T follicular helper cell (primary cell): ENCODE measurements at regions not wholly inside any gene's neighbourhood (a gene's known extent, or its start where the extent isn't known, plus 50 kb on each side); places are given as distances from the start of the nearest gene placed in this dataset.

Source experiments
- DNase-seq: peaks from one replicate; pipeline ENCODE4 v3.0.0-alpha.2; 2020; ENCODE audit warnings: low read depth

- no peak for DNase-seq
Observed at GRCh38 chr14:76551906-76552305, 176.0 kb downstream of the ESRRB start.

DNA sequence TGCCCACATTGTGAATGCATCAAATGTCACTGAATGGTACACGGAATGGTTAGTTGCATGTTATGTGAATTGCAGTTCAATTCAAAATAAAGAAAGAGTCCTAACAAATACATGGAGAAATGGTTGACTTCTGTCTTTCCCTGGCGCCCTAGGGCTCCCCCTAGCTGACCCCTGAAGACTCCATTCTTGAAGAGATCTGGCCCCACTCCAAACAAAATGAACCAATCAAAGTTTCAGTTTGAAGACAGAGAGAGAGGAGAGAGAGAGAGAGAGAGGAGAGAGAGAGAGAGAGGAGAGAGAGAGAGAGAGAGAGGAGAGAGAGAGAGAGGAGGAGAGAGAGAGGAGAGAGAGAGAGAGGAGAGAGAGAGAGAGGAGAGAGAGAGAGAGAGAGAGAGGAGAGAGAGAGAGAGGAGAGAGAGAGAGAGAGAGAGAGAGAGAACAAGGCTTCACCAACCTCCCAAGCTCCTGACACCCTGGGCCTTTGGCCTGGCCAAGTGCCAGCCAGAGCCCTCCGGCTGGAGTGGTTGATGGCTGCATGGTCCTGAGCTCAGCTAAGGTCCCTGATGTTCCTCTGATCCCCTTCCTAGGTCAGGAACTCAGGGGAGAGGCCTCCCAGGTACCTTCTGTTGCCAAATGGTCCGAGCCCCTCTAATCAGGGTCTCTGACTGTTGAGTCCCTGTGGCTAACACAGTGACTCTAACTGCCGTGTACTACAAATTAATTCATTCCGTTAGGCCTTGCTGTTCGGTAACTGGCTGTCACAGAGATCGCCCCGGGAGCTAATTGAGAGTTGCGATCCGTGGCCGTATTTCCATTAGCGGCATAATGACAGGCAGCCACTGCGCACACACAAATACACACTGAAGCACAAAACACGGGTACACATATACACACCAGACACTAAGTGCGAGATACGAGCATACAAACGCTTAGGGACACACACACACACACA is 188.8 kb downstream of the ESRRB start:
- DNase-seq, result no peak

- no peak for DNase-seq
Observed at GRCh38 chr14:76566439-76566838, 190.5 kb downstream of the ESRRB start.

GRCh38 chr14:76574416-76575095 is 186.7 kb upstream of the VASH1 start:
- DNase-seq, result no peak

GRCh38 chr14:76575108-76575507 is 186.2 kb upstream of the VASH1 start:
- no peak for DNase-seq

DNA sequence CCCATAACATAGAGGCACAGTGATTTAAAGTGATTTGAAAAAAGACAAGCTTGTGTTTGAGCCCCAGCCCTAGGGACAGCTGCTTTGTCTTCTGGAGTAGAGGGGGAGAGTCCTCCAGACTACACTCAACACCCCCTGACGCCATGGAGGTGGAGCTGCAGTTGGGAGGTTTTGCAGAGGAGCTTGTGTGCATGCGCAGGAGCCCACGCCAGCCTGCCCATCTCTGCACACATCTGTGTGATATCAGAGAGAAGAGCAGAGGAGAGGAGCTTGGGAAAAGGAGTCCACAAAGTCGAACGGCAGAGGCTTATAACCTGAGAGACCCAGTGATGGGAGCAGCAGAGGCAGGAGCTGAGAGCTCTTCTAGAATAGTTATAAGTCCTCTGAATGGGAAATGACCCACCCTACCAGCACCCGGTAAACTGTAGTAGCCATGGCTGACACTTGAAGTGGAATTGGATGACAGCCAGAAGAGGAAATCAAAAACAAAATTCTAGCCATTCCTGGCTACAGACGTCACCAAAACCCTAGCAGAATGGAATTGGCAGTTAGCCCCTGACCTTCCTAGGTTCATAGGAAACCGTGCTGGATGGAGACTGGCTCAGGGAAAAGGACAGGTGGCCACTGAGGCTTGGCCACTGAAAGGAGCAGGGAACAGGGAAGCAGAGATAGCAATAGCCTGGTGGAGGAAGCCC is 185.1 kb upstream of the VASH1 start:
- no peak for DNase-seq

DNA sequence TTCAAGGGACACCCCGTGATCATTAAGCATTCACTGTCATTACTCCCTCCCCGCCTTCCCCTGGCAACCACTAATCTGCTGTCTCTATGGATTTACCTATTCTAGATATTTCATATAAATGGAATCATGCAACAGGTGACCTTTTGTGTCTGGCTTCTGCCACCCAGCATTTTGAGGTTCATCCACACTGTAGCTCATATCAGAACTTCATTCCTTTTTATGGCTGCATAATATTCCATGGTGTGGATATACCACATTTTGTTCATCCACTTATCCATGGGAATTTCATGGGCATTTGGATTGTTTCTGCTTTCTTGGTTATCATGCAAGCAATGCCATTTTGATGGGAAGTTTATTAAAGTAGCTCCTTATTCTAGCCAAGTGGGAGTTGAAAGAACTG is 184.2 kb upstream of the VASH1 start:
- no peak for DNase-seq

- no peak for DNase-seq
Observed at GRCh38 chr14:76577837-76578236, 183.4 kb upstream of the VASH1 start.

- no peak for DNase-seq
Observed at GRCh38 chr14:76580399-76580798, 180.9 kb upstream of the VASH1 start.

GRCh38 chr14:76580967-76581366 is 180.3 kb upstream of the VASH1 start:
- no peak for DNase-seq

DNA sequence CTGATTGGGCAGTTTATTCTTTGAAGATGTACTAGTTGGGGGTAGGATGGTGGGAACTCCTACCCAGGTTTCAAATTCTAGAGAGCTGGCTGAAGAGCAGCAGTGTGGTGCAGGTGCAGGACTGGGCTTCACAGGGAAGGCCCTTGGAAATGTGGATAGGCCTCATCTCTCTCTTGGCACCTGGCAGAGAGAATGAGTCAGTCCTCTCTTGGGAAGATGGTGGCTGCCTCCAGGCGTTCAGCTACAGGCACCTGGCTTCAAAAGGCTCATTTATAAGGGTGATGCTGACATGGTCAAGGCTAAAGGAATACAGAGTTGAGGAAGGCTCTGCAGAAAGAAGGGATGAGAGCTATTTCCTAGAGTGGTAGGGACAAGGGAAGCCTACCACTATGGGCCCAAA is 179.7 kb upstream of the VASH1 start:
- DNase-seq, result no peak

- no peak for DNase-seq
Observed at GRCh38 chr14:76582447-76582846, 178.8 kb upstream of the VASH1 start.

- DNase-seq, result no peak
Observed at GRCh38 chr14:76583174-76583573, 178.1 kb upstream of the VASH1 start.

- DNase-seq, result no peak
Observed at GRCh38 chr14:76583805-76584204, 177.5 kb upstream of the VASH1 start.

GRCh38 chr14:76584271-76584702 is 177.0 kb upstream of the VASH1 start:
- DNase-seq, result no peak

- DNase-seq, result no peak
Observed at GRCh38 chr14:76585616-76586015, 175.7 kb upstream of the VASH1 start.

- no peak for DNase-seq
Observed at GRCh38 chr14:76589246-76589645, 172.0 kb upstream of the VASH1 start.

- no peak for DNase-seq
Observed at GRCh38 chr14:76591266-76591665, 170.0 kb upstream of the VASH1 start.

- DNase-seq, result no peak
Observed at GRCh38 chr14:76595266-76595665, 166.0 kb upstream of the VASH1 start.

GRCh38 chr14:76597387-76597786 is 163.9 kb upstream of the VASH1 start:
- DNase-seq, result no peak

GRCh38 chr14:76599141-76599540 is 162.1 kb upstream of the VASH1 start:
- DNase-seq, result no peak

DNA sequence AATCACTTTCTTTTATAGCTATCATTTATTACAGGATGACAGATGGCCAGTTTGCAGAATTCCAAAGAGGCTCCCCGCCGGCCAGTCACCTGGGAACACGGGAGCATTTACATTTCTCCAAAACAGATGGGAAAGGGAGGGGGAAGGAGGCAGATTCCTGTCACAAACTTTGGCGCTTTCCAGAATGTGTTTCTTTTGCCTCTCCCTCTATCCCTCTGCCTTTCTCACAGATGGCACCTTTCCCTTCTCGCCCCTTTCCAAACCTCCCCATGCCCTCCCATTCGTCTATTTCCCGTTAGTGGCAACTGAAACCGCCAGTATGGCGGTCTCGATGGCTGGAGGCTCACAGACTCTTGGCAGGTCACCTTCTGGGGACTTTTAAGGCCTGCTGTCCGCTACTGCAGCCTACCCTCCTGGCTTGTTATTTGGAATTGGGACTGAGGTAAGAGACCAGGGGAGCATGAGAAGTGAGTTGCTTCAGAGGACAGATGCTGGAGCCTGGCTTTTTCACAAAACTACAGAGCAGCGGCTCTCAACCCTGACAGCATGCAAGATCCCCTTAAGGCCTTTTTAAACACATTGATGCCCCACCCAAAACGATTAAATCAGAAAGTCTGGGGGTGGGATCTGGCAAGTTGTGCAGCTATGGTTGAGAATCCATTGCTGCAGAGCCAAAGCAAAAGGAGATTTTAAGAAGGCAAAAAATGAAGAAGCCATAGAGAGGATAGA is 161.5 kb upstream of the VASH1 start:
- no peak for DNase-seq
